ENCODE measurements at regions not wholly inside any gene's neighbourhood (a gene's known extent, or its start where the extent isn't known, plus 50 kb on each side); places are given as distances from the start of the nearest gene placed in this dataset.
"Not testable (repeated sequence)": the region's sequence is repeated elsewhere in the genome, so short reads cannot be mapped to it uniquely, and the experiment has no call there.

DNA sequence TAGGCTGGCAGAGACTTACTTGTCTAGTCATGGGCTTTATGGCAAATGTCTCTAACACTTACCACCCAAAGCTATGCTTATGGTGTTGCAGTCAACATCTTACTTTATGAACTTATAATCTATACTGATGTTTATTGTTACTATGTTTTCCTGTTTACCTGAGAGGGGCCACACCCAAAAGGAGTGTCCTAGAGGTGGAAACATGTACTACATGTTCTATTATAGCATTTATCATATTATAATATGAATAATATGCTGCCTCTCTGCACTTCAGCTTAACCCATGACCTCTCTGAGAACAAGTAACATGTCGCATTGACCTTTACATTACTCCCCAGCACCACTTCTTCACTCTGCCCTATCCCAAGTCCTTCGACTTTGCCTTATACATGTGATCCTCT, 501.8 kb downstream of the ETNK1 start:
- DNase-seq (ENCODE audit: insufficient read length, low spot score) (no peak), FAIRE-seq (no peak)
- TF ChIP-seq POLR2A (IDR thresholded peaks at IDR 0.05; ENCODE audit: low read depth, low read length) = no peak

DNA sequence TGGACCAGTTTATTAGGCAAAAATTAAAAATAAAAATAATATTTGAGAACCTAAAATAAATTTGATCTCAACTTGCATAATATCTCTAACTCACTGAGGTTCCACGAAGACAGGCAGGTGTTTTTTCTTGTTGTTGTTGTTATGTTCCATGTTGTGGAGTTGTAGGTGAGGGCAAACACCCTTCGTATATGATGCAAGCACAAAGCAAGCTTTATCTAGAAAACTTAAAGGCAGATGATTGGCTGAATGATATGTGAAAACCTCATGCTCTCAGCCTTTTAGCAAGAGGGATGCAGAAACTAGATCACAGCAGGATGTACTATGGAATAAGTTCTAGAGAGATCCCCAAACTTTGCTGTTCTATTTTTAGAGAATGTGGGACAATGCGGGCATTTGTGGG, 502.7 kb downstream of the ETNK1 start:
- DNase-seq (ENCODE audit: insufficient read length, low spot score) = no peak
- no peak for FAIRE-seq
- TF ChIP-seq POLR2A (IDR thresholded peaks at IDR 0.05; ENCODE audit: low read depth, low read length) = no peak

DNA sequence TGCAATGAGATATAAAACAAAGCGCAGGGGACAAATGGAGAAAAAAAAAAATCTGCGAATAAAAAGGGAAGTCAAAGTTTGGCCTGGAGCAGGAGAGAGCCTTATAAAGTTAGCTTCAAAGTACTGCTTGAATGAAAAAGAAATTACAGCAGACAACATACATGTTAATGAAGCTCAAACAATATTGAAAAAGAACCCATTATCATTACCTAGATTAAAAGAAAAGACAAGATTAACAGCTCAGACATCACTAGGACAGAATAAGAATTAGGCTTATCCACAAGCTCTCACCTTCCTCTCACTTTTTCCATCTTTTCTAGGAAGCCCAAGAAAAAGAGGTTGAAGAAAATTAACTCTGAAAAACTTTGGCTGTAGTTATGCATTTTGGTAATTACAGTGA, 503.5 kb downstream of the ETNK1 start:
- DNase-seq (ENCODE audit: insufficient read length, low spot score) (no peak), FAIRE-seq (no peak)
- no peak for TF ChIP-seq POLR2A (IDR thresholded peaks at IDR 0.05; ENCODE audit: low read depth, low read length)

DNA sequence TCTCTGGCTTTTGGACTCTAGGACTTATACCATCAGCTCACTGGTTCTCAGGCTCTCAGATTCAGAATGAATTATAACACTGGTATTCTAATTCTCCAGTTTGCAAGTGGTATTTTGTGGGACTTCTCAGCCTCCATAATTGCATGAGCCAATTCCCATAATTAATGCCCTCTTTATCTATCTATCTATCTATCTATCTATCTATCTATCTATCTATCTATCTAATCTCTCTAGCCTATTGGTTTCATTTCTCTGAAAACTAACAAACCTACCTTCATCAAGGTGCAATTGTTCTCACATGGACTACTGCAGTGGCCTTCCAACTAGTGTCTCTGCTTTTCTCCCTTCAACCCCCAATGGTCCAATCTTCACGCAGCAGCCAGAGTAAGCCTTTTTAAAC, 507.4 kb downstream of the ETNK1 start:
- DNase-seq (ENCODE audit: insufficient read length, low spot score) (no peak), FAIRE-seq (no peak)
- no peak for TF ChIP-seq POLR2A (IDR thresholded peaks at IDR 0.05; ENCODE audit: low read depth, low read length)

DNA sequence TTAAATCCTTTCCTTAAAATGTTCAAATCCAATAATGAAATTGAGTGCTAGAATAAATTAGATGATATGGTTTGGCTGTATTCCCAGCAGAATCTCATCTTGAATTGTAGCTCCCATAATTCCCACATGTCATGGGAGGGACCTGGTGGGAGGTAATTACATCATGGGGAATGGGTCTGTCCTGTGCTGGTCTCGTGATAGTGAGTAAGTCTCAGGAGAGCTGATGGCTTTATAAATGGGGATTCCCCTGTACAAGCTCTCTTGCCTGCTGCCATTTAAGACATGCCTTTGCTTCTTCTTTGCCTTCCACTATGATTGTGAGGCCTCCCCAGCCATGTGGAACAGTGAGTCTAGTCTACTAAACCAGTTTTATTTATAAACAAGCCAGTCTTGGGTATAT, 508.5 kb downstream of the ETNK1 start:
- no peak for TF ChIP-seq POLR2A (IDR thresholded peaks at IDR 0.05; ENCODE audit: low read depth, low read length)
- FAIRE-seq (no peak), DNase-seq (ENCODE audit: insufficient read length, low spot score) (no peak)

DNA sequence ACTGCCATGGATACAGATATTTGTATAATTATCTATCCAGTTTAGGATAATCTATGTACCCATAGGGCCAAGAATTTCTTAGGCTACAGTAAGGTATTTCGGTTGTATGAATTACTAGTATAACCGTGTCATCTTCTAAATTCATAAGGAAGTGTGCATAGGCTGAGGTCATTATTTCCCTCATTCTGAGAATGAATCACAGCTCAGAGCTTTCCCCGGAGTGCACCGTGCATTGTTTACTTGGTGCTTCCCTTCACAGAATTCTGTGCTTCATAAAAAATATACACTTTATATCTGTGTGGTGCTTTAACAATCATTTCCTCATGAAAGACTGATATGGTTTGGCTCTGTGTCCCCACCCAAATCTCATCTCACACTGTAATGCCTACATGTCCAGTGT, 514.1 kb downstream of the ETNK1 start:
- TF ChIP-seq POLR2A (IDR thresholded peaks at IDR 0.05; ENCODE audit: low read depth, low read length) = no peak
- no peak for DNase-seq (ENCODE audit: insufficient read length, low spot score)
- FAIRE-seq = no peak

DNA sequence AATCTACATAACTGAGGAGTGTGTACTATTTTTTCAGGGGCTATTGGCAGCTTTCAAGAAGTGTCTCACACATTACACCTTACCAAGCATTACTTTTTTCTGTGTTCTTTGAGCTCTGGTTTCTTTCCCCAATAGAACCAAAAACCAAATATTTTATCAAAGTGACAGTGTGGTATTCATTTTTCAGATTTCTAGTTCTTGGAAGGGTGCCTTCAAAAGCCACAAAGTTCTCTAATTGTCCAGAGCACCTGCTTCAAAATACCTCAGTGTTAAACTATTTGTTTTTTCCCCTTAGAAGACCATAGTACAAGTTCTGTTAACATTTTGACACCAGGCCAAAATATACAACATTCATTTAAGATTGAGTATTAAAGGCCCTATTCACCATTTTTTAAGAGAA, 515.7 kb downstream of the ETNK1 start:
- DNase-seq (ENCODE audit: insufficient read length, low spot score) (no peak), FAIRE-seq (no peak)
- TF ChIP-seq POLR2A (IDR thresholded peaks at IDR 0.05; ENCODE audit: low read depth, low read length) = no peak

DNA sequence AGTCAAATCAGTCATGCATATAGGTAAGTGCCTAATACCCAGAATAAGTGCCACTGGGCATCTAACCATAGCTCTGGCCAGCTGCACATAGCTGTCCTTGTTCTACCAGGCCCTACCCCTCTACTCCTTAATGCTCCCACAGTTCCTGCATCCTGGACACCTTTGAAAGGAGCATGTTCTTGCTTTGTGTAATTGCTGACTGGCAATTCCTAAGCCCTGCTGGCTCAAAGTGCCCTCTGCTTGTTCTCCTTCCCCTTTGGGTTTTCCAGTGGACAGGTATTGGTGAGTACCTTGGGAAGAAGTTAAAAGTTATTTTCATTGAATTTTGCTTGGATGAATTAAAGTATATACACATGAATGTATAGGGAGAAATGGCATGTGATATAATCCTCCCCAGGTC, 516.4 kb downstream of the ETNK1 start:
- no peak for DNase-seq (ENCODE audit: insufficient read length, low spot score)

DNA sequence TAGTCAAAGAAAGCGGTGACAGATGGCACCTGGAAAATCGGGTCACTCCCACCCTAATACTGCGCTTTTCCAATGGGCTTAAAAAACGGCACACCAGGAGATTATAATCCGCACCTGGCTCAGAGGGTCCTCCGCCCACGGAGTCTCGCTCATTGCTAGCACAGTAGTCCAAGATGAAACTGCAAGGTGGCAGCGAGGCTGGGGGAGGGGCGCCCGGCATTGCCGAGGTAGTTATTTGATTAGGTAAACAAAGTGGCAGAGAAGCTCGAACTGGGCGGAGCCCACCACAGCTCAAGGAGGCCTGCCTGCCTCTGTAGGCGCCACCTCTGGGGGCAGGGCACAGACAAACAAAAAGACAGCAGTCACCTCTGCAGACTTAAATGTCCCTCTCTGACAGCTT, 521.1 kb downstream of the ETNK1 start:
- not testable (repeated sequence) for FAIRE-seq

More for the DNA sequence above, 516.4 kb downstream of the ETNK1 start:
- no peak for FAIRE-seq
- no peak for TF ChIP-seq POLR2A (IDR thresholded peaks at IDR 0.05; ENCODE audit: low read depth, low read length)

DNA sequence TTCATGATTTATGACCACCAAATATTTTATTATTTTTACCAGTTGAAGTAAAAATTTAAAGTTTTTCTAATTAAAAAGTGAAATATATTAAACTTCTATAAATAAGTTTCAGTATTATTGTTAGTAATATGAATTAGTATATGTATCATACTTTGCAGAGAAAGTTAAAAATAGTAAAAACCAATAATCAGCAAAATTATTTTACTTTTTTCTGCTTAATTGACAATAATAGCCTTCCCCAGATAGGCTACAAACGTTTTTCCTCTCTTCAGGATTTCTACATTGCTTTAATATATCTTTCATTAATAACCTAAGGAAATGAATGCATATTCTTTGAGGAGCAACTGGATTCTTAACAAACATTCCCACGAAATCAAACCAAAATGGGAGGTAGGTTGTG, 543.5 kb downstream of the ETNK1 start:
- FAIRE-seq = no peak
- TF ChIP-seq POLR2A (IDR thresholded peaks at IDR 0.05; ENCODE audit: low read depth, low read length) = no peak

More for the DNA sequence above, 521.1 kb downstream of the ETNK1 start:
- not testable (repeated sequence) for DNase-seq (ENCODE audit: insufficient read length, low spot score)

DNA sequence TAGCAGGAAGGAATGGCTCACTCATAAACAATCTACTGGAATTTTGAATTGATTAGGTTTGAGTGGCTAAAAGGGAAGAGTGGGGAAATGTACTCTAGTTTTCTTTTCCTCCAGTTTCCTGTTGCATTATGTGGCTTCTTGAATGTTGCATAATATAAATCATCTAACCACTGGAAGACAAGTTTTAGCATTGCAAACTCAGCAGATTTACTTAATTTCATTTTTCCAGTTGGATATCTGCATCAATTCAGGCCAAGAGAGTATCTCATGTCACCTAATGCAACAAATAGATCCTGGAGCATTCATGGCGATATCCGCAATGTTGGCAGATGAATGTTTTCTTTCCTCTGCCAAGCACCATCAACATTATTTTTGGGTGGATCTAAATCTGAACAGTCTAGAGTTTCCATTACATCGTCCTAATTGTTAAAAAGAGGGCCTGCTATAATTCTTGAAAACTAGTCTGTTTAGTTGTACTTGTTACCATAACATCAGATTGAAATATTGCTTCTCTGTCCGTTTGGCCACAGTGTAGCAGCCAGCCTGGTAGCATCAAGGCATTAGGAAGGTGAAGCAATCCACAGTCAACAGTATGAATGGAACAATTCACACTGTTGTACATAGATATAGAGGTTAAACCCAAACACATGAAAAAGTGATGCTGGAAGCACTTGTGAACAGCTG, 544.2 kb downstream of the ETNK1 start:
- DNase-seq (ENCODE audit: insufficient read length, low spot score) (no peak), FAIRE-seq (no peak)
- TF ChIP-seq POLR2A (IDR thresholded peaks at IDR 0.05; ENCODE audit: low read depth, low read length) = no peak

More for the DNA sequence above, 543.5 kb downstream of the ETNK1 start:
- DNase-seq (ENCODE audit: insufficient read length, low spot score) = no peak

DNA sequence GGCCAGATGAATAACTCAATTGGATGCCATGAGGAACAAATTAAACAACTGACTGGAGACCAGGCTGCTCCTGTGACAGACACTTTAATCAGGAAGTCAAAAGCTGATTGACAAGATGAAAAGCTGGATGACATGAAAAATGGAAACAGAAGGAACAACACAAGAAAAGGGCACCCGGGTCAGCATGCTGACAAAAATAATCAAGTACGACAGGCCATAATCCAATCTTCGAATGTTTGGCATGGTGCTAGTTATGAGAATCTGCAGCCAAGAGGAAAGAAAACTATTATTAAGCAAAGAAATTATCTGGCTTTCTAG, 544.7 kb downstream of the ETNK1 start:
- FAIRE-seq = no peak
- no peak for TF ChIP-seq POLR2A (IDR thresholded peaks at IDR 0.05; ENCODE audit: low read depth, low read length)
- no peak for DNase-seq (ENCODE audit: insufficient read length, low spot score)

DNA sequence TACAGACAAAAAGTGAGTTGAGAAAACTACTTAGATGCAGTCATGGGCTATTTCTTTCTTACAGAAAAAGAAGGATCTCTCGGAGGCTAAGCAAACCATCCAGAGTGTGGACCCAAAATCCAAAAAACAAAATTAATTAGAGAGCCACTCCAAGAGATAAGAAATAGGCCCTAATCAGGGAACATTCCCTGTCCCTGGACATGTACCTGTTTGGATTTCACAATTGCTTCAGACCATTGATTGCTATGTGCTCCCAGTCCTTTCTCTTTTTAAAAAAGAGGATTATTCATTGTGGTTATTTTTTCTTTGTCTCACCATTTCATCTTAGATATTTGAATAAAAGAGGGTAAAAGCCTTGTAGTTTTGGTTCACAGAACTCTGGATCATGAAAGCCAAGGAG, 549.9 kb downstream of the ETNK1 start:
- FAIRE-seq (no peak), DNase-seq (ENCODE audit: insufficient read length, low spot score) (no peak)
- TF ChIP-seq POLR2A (IDR thresholded peaks at IDR 0.05; ENCODE audit: low read depth, low read length) = no peak

DNA sequence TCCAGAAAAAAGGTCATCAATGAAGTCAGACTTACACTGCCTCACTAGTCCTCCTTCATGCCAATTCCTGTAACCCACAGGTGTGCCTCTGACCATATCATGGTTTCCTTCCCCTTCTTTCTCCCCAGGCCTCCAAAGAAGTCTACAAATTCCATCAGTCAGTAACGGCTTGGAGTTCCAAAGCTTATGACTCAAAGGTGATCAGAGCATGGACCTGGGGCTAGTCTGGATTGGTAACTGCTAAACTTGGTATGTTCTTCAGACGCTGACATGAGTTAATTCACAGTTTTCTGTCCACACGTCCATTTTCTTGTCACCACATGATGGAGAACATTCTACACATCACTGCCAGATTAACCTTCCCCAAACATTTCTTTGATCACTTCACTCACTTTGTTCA, 560.4 kb downstream of the ETNK1 start:
- no peak for TF ChIP-seq POLR2A (IDR thresholded peaks at IDR 0.05; ENCODE audit: low read depth, low read length)
- DNase-seq (ENCODE audit: insufficient read length, low spot score) = no peak
- no peak for FAIRE-seq

DNA sequence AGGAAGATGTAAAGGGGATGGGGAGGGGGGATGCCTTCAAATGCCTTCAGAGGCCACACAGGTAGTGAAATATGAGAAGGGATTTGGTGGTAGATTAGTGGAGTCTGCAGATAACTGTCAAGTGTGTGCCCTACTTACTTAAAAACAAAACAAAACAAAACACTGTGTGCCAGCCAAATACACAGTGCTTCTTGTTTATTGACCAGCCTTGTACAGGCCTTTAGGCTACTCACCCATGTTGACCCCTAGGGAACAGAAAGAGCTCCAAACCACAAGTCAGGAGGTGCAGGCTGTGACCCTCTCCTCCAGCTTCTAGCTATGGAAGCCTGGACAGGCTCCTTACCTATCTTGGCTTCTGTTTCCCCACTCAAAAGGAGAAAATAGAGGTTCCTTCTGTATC, 562.0 kb downstream of the ETNK1 start:
- no peak for DNase-seq (ENCODE audit: insufficient read length, low spot score)
- no peak for TF ChIP-seq POLR2A (IDR thresholded peaks at IDR 0.05; ENCODE audit: low read depth, low read length)
- no peak for FAIRE-seq

DNA sequence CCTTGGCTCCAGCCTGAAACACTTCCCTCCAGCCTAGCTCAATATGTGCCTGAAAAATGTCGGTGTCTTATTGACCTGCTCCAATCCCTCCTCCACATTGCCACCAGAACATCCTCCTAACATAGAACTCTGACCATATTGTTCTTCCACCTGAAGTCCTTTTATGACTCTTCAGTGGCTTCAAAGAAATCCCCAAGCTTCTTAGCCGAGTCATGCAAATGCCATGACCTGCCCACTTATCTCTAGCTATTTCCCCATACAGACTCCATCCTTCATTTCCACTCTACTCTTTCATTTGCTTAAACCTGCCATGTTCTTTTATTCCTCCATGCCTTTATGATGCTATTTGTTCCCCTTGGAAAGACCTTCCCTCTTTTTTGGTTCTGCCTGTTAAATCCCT, 568.6 kb downstream of the ETNK1 start:
- no peak for DNase-seq (ENCODE audit: insufficient read length, low spot score)
- no peak for FAIRE-seq
- TF ChIP-seq POLR2A (IDR thresholded peaks at IDR 0.05; ENCODE audit: low read depth, low read length) = no peak
